ENCODE measurements at regions not wholly inside any gene's neighbourhood (a gene's known extent, or its start where the extent isn't known, plus 50 kb on each side); places are given as distances from the start of the nearest gene placed in this dataset.
A peak's percentile ranks its signal among the peaks of the same experiment; 100 is the strongest.
"Not testable (repeated sequence)": the region's sequence is repeated elsewhere in the genome, so short reads cannot be mapped to it uniquely, and the experiment has no call there.

GRCh38 chr2:17204214-17204613, 314.0 kb downstream of the RAD51AP2 start:
- H2AFZ ChIP-seq (ENCODE audit: control insufficient read depth, low read depth, low read length); H3K9ac ChIP-seq (ENCODE audit: control insufficient read depth, insufficient read depth, low read length); RAD21 ChIA-PET (ENCODE audit: unreplicated experiment); POLR2A ChIA-PET; H3K79me2 ChIP-seq (ENCODE audit: control insufficient read depth, insufficient read depth, low read length); intact Hi-C loops (cut with micrococcal nuclease; ENCODE audit: unreplicated experiment); H3K4me1 ChIP-seq (ENCODE audit: control insufficient read depth, insufficient read depth, low read length); H3K27me3 ChIP-seq (replicated peaks in 1 of 2; ENCODE audit: control insufficient read depth in 2 of 2, insufficient read depth in 2 of 2, low read length in 1 of 2); DNase-seq (ENCODE audit: low read depth, low spot score); H3K27ac ChIP-seq (ENCODE audit: control insufficient read depth, insufficient read depth); CTCF ChIA-PET; BruUV-seq (replicated peaks); H3K9me3 ChIP-seq (replicated peaks; ENCODE audit: control insufficient read depth, insufficient read depth, low read length); H4K20me1 ChIP-seq (ENCODE audit: control insufficient read depth, insufficient read depth); H3K4me3 ChIP-seq; SMC1A ChIA-PET (ENCODE audit: uncharacterized antibody, unreplicated experiment); in situ Hi-C loops (cut with MboI); H3K36me3 ChIP-seq (ENCODE audit: control insufficient read depth in 2 of 2, insufficient read depth in 2 of 2, low read length in 1 of 2); ATAC-seq; FAIRE-seq; H3K4me2 ChIP-seq (ENCODE audit: control insufficient read depth, insufficient read depth): not testable (repeated sequence)
- 0% methylated on average over 1 of the region's 1 CpG for WGBS (ENCODE audit: insufficient coverage, insufficient replicate concordance, low lambda C conversion rate, missing lambda C conversion rate)

- H3K36me3 ChIP-seq (ENCODE audit: control insufficient read depth in 2 of 2, insufficient read depth in 2 of 2, low read length in 1 of 2); BruUV-seq (replicated peaks); POLR2A ChIA-PET; H3K27ac ChIP-seq (ENCODE audit: control insufficient read depth, insufficient read depth); in situ Hi-C loops (cut with MboI); H3K27me3 ChIP-seq (replicated peaks in 1 of 2; ENCODE audit: control insufficient read depth in 2 of 2, insufficient read depth in 2 of 2, low read length in 1 of 2); H2AFZ ChIP-seq (ENCODE audit: control insufficient read depth, low read depth, low read length); H3K4me3 ChIP-seq; SMC1A ChIA-PET (ENCODE audit: uncharacterized antibody, unreplicated experiment); CTCF ChIA-PET; H3K9me3 ChIP-seq (replicated peaks; ENCODE audit: control insufficient read depth, insufficient read depth, low read length); H4K20me1 ChIP-seq (ENCODE audit: control insufficient read depth, insufficient read depth); DNase-seq (ENCODE audit: low read depth, low spot score); intact Hi-C loops (cut with micrococcal nuclease; ENCODE audit: unreplicated experiment); RAD21 ChIA-PET (ENCODE audit: unreplicated experiment); H3K79me2 ChIP-seq (ENCODE audit: control insufficient read depth, insufficient read depth, low read length); H3K9ac ChIP-seq (ENCODE audit: control insufficient read depth, insufficient read depth, low read length); H3K4me1 ChIP-seq (ENCODE audit: control insufficient read depth, insufficient read depth, low read length); H3K4me2 ChIP-seq (ENCODE audit: control insufficient read depth, insufficient read depth): not testable (repeated sequence)
- peak; percentile 65; the same call in 2 of the 3 replicates for ATAC-seq
- peak; percentile 7 for FAIRE-seq
- TF ChIP-seq SPI1 (IDR thresholded peaks at IDR 0.05; ENCODE audit: borderline replicate concordance, insufficient read depth, low read depth, low read length): peak; percentile 31; the same call in 1 of the 2 replicates
- WGBS (ENCODE audit: insufficient coverage, insufficient replicate concordance, low lambda C conversion rate, missing lambda C conversion rate): 0% methylated on average over 4 of the region's 4 CpGs
Measured at GRCh38 chr2:17202628-17203027, 315.6 kb downstream of the RAD51AP2 start.
